Astrocyte (in vitro differentiated cells and primary cell): ENCODE measurements at regions not wholly inside any gene's neighbourhood (a gene's known extent, or its start where the extent isn't known, plus 50 kb on each side); places are given as distances from the start of the nearest gene placed in this dataset.

Experiments
- DNase-seq: peaks from one replicate; pipeline ENCODE4 v3.0.0-alpha.2; 2010; ENCODE audit warnings: low read depth
- FAIRE-seq: peaks from 2 replicates; lab custom pipeline; 2011; peaks lifted over from hg19 to GRCh38; lab: Jason Lieb, UNC
- H2AFZ ChIP-seq: 2 replicates; pipeline ENCODE4 v1.6.0; 2012; ENCODE audit warnings: low read depth, low read length, inconsistent platforms
- H3K27ac ChIP-seq: 2 replicates; pipeline ENCODE4 v1.5.1; 2011; ENCODE audit warnings: low read depth, low read length, inconsistent platforms
- H3K27me3 ChIP-seq: 2 replicates; pipeline ENCODE4 v1.6.0; 2011; ENCODE audit warnings: low read length, inconsistent platforms; ENCODE audit not compliant: insufficient read depth
- H3K36me3 ChIP-seq: 2 replicates; pipeline ENCODE4 v1.5.1; 2011; ENCODE audit warnings: low read length, inconsistent platforms; ENCODE audit not compliant: insufficient read depth
- H3K4me1 ChIP-seq: 2 replicates; pipeline ENCODE4 v1.5.1; 2011; ENCODE audit warnings: low read length, inconsistent platforms; ENCODE audit not compliant: insufficient read depth
- H3K4me2 ChIP-seq: 2 replicates; pipeline ENCODE4 v1.6.0; 2012; ENCODE audit warnings: low read length, inconsistent platforms
- H3K4me3 ChIP-seq: 2 replicates; pipeline ENCODE4 v1.5.1; 2011; ENCODE audit warnings: low read depth, mild to moderate bottlenecking, low read length, inconsistent platforms; ENCODE audit not compliant: insufficient read depth
- H3K79me2 ChIP-seq: 2 replicates; pipeline ENCODE4 v1.6.0; 2012; ENCODE audit warnings: mild to moderate bottlenecking, low read length, inconsistent platforms; ENCODE audit not compliant: insufficient read depth
- H3K9ac ChIP-seq: 2 replicates; pipeline ENCODE4 v1.6.0; 2012; ENCODE audit warnings: mild to moderate bottlenecking, low read length, inconsistent platforms
- H3K9me3 ChIP-seq: 2 replicates; pipeline ENCODE4 v1.5.1; 2012; ENCODE audit warnings: low read depth, mild to moderate bottlenecking, low read length, inconsistent platforms; ENCODE audit not compliant: insufficient read depth
- H4K20me1 ChIP-seq: 2 replicates; pipeline ENCODE4 v1.6.0; 2012; ENCODE audit warnings: low read length, inconsistent platforms; ENCODE audit not compliant: insufficient read depth
- H3K27ac Mint-ChIP-seq: one replicate; pipeline ENCODE4 v1.8.0; 2021; ENCODE audit warnings: mild to moderate bottlenecking, mixed read lengths; ENCODE audit not compliant: unreplicated experiment
- H3K27me3 Mint-ChIP-seq: one replicate; pipeline ENCODE4 v1.8.0; 2021; ENCODE audit warnings: low read depth, mixed read lengths; ENCODE audit not compliant: unreplicated experiment
- H3K36me3 Mint-ChIP-seq: one replicate; pipeline ENCODE4 v1.8.0; 2021; ENCODE audit warnings: low read depth, mixed read lengths; ENCODE audit not compliant: unreplicated experiment
- H3K4me1 Mint-ChIP-seq: one replicate; pipeline ENCODE4 v1.8.0; 2021; ENCODE audit warnings: low read depth, mixed read lengths; ENCODE audit not compliant: unreplicated experiment
- H3K4me3 Mint-ChIP-seq: one replicate; pipeline ENCODE4 v1.8.0; 2021; ENCODE audit warnings: mild to moderate bottlenecking, moderate library complexity, mixed read lengths; ENCODE audit not compliant: unreplicated experiment
- H3K9me3 Mint-ChIP-seq: one replicate; pipeline ENCODE4 v1.8.0; 2021; ENCODE audit warnings: mild to moderate bottlenecking, mixed read lengths; ENCODE audit not compliant: unreplicated experiment
- EZH2 ChIP-seq: IDR thresholded peaks from 2 replicates; pipeline ENCODE4 v1.6.1; 2012; ENCODE audit warnings: mild to moderate bottlenecking, low read length, inconsistent platforms; ENCODE audit not compliant: insufficient read depth
- TF ChIP-seq, protein P1 (sequence below): IDR thresholded peaks from 2 replicates; pipeline ENCODE4 v1.5.1; 2011; ENCODE audit warnings: low read depth, mild to moderate bottlenecking, inconsistent platforms, low read length, moderate library complexity; ENCODE audit not compliant: insufficient read depth

DNA sequence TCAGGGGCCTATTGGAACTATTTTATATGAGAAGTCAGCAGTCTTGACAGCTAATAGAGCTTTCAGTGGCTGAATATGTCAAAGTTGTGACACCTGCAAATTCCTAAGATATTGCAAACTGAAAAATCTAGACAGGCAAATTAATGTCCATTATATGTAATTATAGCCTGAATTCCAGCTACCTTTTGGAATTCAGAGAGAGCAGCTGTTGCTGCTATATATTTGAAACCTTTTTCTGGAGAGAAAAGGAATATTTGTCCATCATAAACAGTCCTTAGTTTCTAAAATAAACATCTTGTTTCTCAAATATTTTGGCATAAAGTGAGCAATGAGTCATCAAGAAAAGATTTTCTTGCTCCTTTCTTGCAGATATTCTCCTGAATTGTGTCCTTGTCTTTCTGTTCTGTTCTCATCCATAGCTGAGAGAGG is 408.9 kb upstream of the SEMA3D start:
- Histone ChIP-seq H3K27ac (no peak overlapping the region), H3K36me3 (no peaks in the 10 kb centered on the region), H3K9ac (no peak overlapping the region), H4K20me1 (no peaks in the 10 kb centered on the region), H2AFZ (no peak overlapping the region), H3K27me3 (no peaks in the 10 kb centered on the region), H3K4me1 (no peaks in the 10 kb centered on the region), H3K9me3 (no peaks in the 10 kb centered on the region), H3K79me2 (no peaks in the 10 kb centered on the region), H3K4me2 (peak overlapping the region; percentile 8), H3K4me3 (no peak overlapping the region)
- H3K36me3 Mint-ChIP-seq: no peaks in the 10 kb centered on the region
- peaks cover 11% of the 10 kb centered on the region for H3K4me1 Mint-ChIP-seq
- no peaks in the 10 kb centered on the region for H3K9me3 Mint-ChIP-seq
- TF ChIP-seq, protein P1, sequence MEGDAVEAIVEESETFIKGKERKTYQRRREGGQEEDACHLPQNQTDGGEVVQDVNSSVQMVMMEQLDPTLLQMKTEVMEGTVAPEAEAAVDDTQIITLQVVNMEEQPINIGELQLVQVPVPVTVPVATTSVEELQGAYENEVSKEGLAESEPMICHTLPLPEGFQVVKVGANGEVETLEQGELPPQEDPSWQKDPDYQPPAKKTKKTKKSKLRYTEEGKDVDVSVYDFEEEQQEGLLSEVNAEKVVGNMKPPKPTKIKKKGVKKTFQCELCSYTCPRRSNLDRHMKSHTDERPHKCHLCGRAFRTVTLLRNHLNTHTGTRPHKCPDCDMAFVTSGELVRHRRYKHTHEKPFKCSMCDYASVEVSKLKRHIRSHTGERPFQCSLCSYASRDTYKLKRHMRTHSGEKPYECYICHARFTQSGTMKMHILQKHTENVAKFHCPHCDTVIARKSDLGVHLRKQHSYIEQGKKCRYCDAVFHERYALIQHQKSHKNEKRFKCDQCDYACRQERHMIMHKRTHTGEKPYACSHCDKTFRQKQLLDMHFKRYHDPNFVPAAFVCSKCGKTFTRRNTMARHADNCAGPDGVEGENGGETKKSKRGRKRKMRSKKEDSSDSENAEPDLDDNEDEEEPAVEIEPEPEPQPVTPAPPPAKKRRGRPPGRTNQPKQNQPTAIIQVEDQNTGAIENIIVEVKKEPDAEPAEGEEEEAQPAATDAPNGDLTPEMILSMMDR: no peak
- TF ChIP-seq EZH2: no peak
- no peak overlapping the region for H3K27ac Mint-ChIP-seq
- DNase-seq (peak; percentile 39), FAIRE-seq (peak; percentile 37)
- no peak overlapping the region for H3K4me3 Mint-ChIP-seq
- H3K27me3 Mint-ChIP-seq: no peaks in the 10 kb centered on the region

DNA sequence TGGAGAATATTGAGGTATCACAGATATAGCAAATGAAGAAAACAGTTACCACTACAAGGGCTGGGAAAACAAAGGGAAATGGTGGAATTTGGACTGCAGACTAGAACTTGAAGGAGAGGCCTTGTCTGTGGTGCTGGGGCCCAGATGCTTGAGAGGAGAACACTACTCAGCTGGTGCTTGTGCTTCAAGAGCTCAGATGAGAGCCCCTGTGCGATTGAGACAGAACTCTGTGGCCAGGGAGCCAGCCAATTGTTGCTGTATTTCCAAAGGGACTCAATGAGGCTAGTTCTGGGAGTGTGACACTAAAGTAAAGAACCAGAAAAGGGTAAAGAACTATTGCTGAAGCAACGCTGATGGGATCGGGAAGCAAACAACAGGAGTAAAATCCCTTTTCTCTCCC is 406.5 kb upstream of the SEMA3D start:
- H3K9ac ChIP-seq: no peak overlapping the region
- no peak overlapping the region for H3K4me3 Mint-ChIP-seq
- no peak overlapping the region for H3K4me3 ChIP-seq
- no peak overlapping the region for H2AFZ ChIP-seq
- no peaks in the 10 kb centered on the region for H3K79me2 ChIP-seq
- DNase-seq (no peak), FAIRE-seq (no peak)
- no peaks in the 10 kb centered on the region for H3K36me3 Mint-ChIP-seq
- peaks cover 11% of the 10 kb centered on the region for H3K4me1 Mint-ChIP-seq
- H3K27me3 ChIP-seq: no peaks in the 10 kb centered on the region
- H3K9me3 Mint-ChIP-seq: no peaks in the 10 kb centered on the region
- no peaks in the 10 kb centered on the region for H3K4me1 ChIP-seq
- H3K27ac Mint-ChIP-seq: no peak overlapping the region
- H4K20me1 ChIP-seq: no peaks in the 10 kb centered on the region
- no peaks in the 10 kb centered on the region for H3K9me3 ChIP-seq
- H3K27me3 Mint-ChIP-seq: no peaks in the 10 kb centered on the region
- no peaks in the 10 kb centered on the region for H3K36me3 ChIP-seq
- TF ChIP-seq, protein P1: no peak
- TF ChIP-seq EZH2: no peak
- H3K27ac ChIP-seq: no peak overlapping the region
- H3K4me2 ChIP-seq: no peak overlapping the region

DNA sequence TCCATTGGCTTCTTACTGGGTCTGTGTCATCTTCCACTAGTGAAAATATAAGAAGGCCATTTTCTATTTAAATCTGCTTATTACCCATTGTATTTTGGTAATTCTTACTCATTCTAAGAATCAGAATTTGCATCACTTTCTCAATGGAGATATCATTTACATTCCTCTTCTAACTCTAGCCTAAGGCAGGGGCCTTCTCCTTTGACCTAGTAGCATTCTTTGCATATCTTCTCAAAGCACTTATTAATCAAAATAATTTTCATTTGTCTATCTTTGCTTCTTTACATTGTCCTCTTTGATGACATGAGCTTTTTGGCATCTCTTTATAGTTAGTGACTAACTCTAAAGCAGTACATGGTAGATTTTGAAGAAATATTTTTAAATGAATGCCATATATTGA is 400.9 kb upstream of the SEMA3D start:
- H2AFZ ChIP-seq: no peak overlapping the region
- no peaks in the 10 kb centered on the region for H3K36me3 ChIP-seq
- Mint-ChIP-seq H3K4me3 (no peak overlapping the region), H3K9me3 (no peaks in the 10 kb centered on the region), H3K36me3 (no peaks in the 10 kb centered on the region), H3K4me1 (peaks cover 7% of the 10 kb centered on the region), H3K27ac (no peak overlapping the region), H3K27me3 (no peaks in the 10 kb centered on the region)
- no peak overlapping the region for H3K4me3 ChIP-seq
- H3K9ac ChIP-seq: no peak overlapping the region
- H4K20me1 ChIP-seq: no peaks in the 10 kb centered on the region
- FAIRE-seq: no peak
- H3K27ac ChIP-seq: no peak overlapping the region
- DNase-seq: no peak
- no peak for TF ChIP-seq EZH2
- TF ChIP-seq, protein P1: no peak
- no peaks in the 10 kb centered on the region for H3K9me3 ChIP-seq
- no peaks in the 10 kb centered on the region for H3K79me2 ChIP-seq
- no peaks in the 10 kb centered on the region for H3K27me3 ChIP-seq
- H3K4me1 ChIP-seq: no peaks in the 10 kb centered on the region
- no peak overlapping the region for H3K4me2 ChIP-seq
